Mesendoderm (in vitro differentiated cells): ENCODE measurements at regions not wholly inside any gene's neighbourhood (a gene's known extent, or its start where the extent isn't known, plus 50 kb on each side); places are given as distances from the start of the nearest gene placed in this dataset.
"Not testable (repeated sequence)": the region's sequence is repeated elsewhere in the genome, so short reads cannot be mapped to it uniquely, and the experiment has no call there.

Experiments
- DNase-seq: peaks from one replicate; pipeline ENCODE4 v3.0.0; 2013
- H2AK5ac ChIP-seq: 2 replicates; pipeline ENCODE4 v1.6.1; 2013; ENCODE audit warnings: low read length, inconsistent platforms
- H2BK120ac ChIP-seq: 2 replicates; pipeline ENCODE4 v1.6.1; 2013; ENCODE audit warnings: low read depth, mild to moderate bottlenecking, low read length, moderate library complexity, mixed read lengths
- H2BK15ac ChIP-seq: replicated peaks from 2 replicates; pipeline ENCODE4 v1.6.1; 2013; ENCODE audit warnings: low read depth, mild to moderate bottlenecking, moderate library complexity
- H2BK5ac ChIP-seq: 2 replicates; pipeline ENCODE4 v1.6.1; 2013; ENCODE audit warnings: low read length, inconsistent platforms
- H3K18ac ChIP-seq: 2 replicates; pipeline ENCODE4 v1.6.1; 2013; ENCODE audit warnings: mild to moderate bottlenecking, low read length, mixed read lengths
- H3K23ac ChIP-seq: one replicate; pipeline ENCODE4 v1.6.1; 2013; ENCODE audit warnings: low read length
- H3K27ac ChIP-seq: 2 replicates; pipeline ENCODE4 v1.5.1; 2013; ENCODE audit warnings: low read depth, mild to moderate bottlenecking, inconsistent platforms, low read length, moderate library complexity
- H3K27me3 ChIP-seq: 2 replicates; pipeline ENCODE4 v1.6.1; 2013; ENCODE audit warnings: low read length, control low read depth, mild to moderate bottlenecking, inconsistent platforms; ENCODE audit not compliant: insufficient read depth, poor library complexity
- H3K36me3 ChIP-seq: 2 replicates; pipeline ENCODE4 v1.6.1; 2013; ENCODE audit warnings: low read length, inconsistent platforms; ENCODE audit not compliant: control insufficient read depth, insufficient read depth
- H3K4ac ChIP-seq: one replicate; pipeline ENCODE4 v1.6.1; 2013; ENCODE audit warnings: low read depth, mild to moderate bottlenecking, low read length, moderate library complexity
- H3K4me1 ChIP-seq: 2 replicates; pipeline ENCODE4 v1.6.1; 2013; ENCODE audit warnings: low read depth, low read length, inconsistent platforms; ENCODE audit not compliant: control insufficient read depth
- H3K4me2 ChIP-seq: 2 replicates; pipeline ENCODE4 v1.6.1; 2013; ENCODE audit warnings: low read length
- H3K4me3 ChIP-seq: 2 replicates; pipeline ENCODE4 v1.5.1; 2013; ENCODE audit warnings: mild to moderate bottlenecking, low read length
- H3K56ac ChIP-seq: one replicate; pipeline ENCODE4 v1.6.1; 2013; ENCODE audit warnings: low read length
- H3K79me1 ChIP-seq: 2 replicates; pipeline ENCODE4 v1.6.1; 2013; ENCODE audit warnings: low read length, inconsistent platforms
- H3K79me2 ChIP-seq: 2 replicates; pipeline ENCODE4 v1.6.1; 2013; ENCODE audit warnings: mild to moderate bottlenecking, low read length; ENCODE audit not compliant: control insufficient read depth, insufficient read depth
- H3K9ac ChIP-seq: 2 replicates; pipeline ENCODE4 v1.6.1; 2013; ENCODE audit warnings: low read length, inconsistent platforms
- H4K5ac ChIP-seq: one replicate; pipeline ENCODE4 v1.6.1; 2013; ENCODE audit warnings: low read length
- H4K8ac ChIP-seq: one replicate; pipeline ENCODE4 v1.6.1; 2013; ENCODE audit warnings: low read depth, mild to moderate bottlenecking, control low read depth, low read length, moderate library complexity
- WGBS: extraction: QIAGEN DNeasy Blood & Tissue Kit; methylation state at CpG from one replicate; pipeline ENCODE4 v1.1.7; 2013; ENCODE audit warnings: low lambda C conversion rate, missing lambda C conversion rate; ENCODE audit not compliant: insufficient coverage; ENCODE audit errors: extremely low coverage; 5-methylcytosine and 5-hydroxymethylcytosine counted together

GRCh38 chr1:112110031-112110430, 120.6 kb upstream of the KCND3 start:
- Histone ChIP-seq H3K9ac (no peak overlapping the region), H3K79me2 (no peaks in the 10 kb centered on the region), H2BK5ac (no peak overlapping the region), H2AK5ac (no peak overlapping the region), H2BK120ac (no peak overlapping the region), H2BK15ac (no peak overlapping the region), H3K56ac (no peak overlapping the region), H3K4ac (no peak overlapping the region), H3K4me1 (no peaks in the 10 kb centered on the region), H3K36me3 (no peaks in the 10 kb centered on the region), H3K27ac (no peak overlapping the region), H3K4me3 (no peak overlapping the region), H4K5ac (no peak overlapping the region), H3K27me3 (no peaks in the 10 kb centered on the region), H3K79me1 (no peaks in the 10 kb centered on the region), H3K23ac (no peak overlapping the region), H3K18ac (no peak overlapping the region), H4K8ac (no peak overlapping the region), H3K4me2 (no peak overlapping the region)
- WGBS, result no CpG with 5 or more reads among the region's 3 CpGs
- no peak for DNase-seq

- H3K4ac ChIP-seq, result no peak overlapping the region
- no peak for DNase-seq
- no peak overlapping the region for H3K4me3 ChIP-seq
- no peak overlapping the region for H2BK120ac ChIP-seq
- H4K8ac ChIP-seq, result no peak overlapping the region
- H2BK5ac ChIP-seq, result no peak overlapping the region
- no peak overlapping the region for H4K5ac ChIP-seq
- no peak overlapping the region for H3K56ac ChIP-seq
- WGBS, result no CpG with 5 or more reads among the region's 1 CpG
- H3K27ac ChIP-seq, result no peak overlapping the region
- H3K4me1 ChIP-seq, result no peaks in the 10 kb centered on the region
- no peaks in the 10 kb centered on the region for H3K36me3 ChIP-seq
- H3K27me3 ChIP-seq, result no peaks in the 10 kb centered on the region
- H3K4me2 ChIP-seq, result no peak overlapping the region
- no peaks in the 10 kb centered on the region for H3K79me2 ChIP-seq
- no peak overlapping the region for H2AK5ac ChIP-seq
- no peaks in the 10 kb centered on the region for H3K79me1 ChIP-seq
- no peak overlapping the region for H2BK15ac ChIP-seq
- no peak overlapping the region for H3K23ac ChIP-seq
- no peak overlapping the region for H3K9ac ChIP-seq
- no peak overlapping the region for H3K18ac ChIP-seq
Measured at GRCh38 chr1:112111734-112112133, 122.3 kb upstream of the KCND3 start.

DNA sequence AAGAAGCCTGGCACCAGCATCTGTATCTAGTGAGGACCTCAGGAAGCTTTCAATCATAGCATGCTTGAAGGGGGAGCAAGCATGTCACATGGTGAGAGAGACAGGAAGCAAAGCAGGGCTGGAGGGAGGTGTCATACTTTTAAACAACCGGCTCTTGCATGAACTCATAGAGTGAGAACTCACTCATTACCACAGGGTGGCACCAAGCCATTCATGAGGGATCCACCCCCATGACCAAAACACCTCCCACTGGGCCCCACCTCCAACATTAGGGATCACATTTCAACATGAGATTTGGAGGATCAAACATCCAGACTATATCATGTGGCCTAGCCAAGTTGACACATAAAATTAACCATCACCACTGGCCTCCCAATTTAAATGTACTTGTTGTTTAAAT, 125.1 kb upstream of the KCND3 start:
- no peak overlapping the region for H2BK15ac ChIP-seq
- no peak overlapping the region for H3K4me2 ChIP-seq
- H3K4me1 ChIP-seq, result no peaks in the 10 kb centered on the region
- H3K18ac ChIP-seq, result no peak overlapping the region
- H2AK5ac ChIP-seq, result no peak overlapping the region
- no peak overlapping the region for H3K56ac ChIP-seq
- H3K9ac ChIP-seq, result no peak overlapping the region
- no peak overlapping the region for H2BK120ac ChIP-seq
- peak; percentile 45 for DNase-seq
- no peak overlapping the region for H4K8ac ChIP-seq
- no peak overlapping the region for H3K4me3 ChIP-seq
- H3K79me1 ChIP-seq, result no peaks in the 10 kb centered on the region
- no CpG with 5 or more reads among the region's 1 CpG for WGBS
- no peak overlapping the region for H3K23ac ChIP-seq
- H3K4ac ChIP-seq, result no peak overlapping the region
- no peak overlapping the region for H4K5ac ChIP-seq
- H3K27ac ChIP-seq, result no peak overlapping the region
- H3K79me2 ChIP-seq, result no peaks in the 10 kb centered on the region
- H2BK5ac ChIP-seq, result no peak overlapping the region
- no peaks in the 10 kb centered on the region for H3K36me3 ChIP-seq
- H3K27me3 ChIP-seq, result no peaks in the 10 kb centered on the region

GRCh38 chr1:112126598-112126997, 137.1 kb upstream of the KCND3 start:
- no peak overlapping the region for H2BK5ac ChIP-seq
- H3K79me2 ChIP-seq, result no peaks in the 10 kb centered on the region
- H3K27ac ChIP-seq, result no peak overlapping the region
- H2AK5ac ChIP-seq, result no peak overlapping the region
- no peaks in the 10 kb centered on the region for H3K27me3 ChIP-seq
- H3K4me2 ChIP-seq, result no peak overlapping the region
- H4K8ac ChIP-seq, result no peak overlapping the region
- H3K4ac ChIP-seq, result no peak overlapping the region
- no CpG with 5 or more reads among the region's 2 CpGs for WGBS
- no peaks in the 10 kb centered on the region for H3K36me3 ChIP-seq
- H2BK120ac ChIP-seq, result no peak overlapping the region
- no peak overlapping the region for H3K4me3 ChIP-seq
- no peak for DNase-seq
- no peak overlapping the region for H3K18ac ChIP-seq
- no peak overlapping the region for H3K9ac ChIP-seq
- no peak overlapping the region for H4K5ac ChIP-seq
- no peak overlapping the region for H2BK15ac ChIP-seq
- no peaks in the 10 kb centered on the region for H3K79me1 ChIP-seq
- H3K23ac ChIP-seq, result no peak overlapping the region
- H3K56ac ChIP-seq, result no peak overlapping the region
- H3K4me1 ChIP-seq, result no peaks in the 10 kb centered on the region

- not testable (repeated sequence) for H3K9ac ChIP-seq, H2BK15ac ChIP-seq, H2AK5ac ChIP-seq, H2BK120ac ChIP-seq, H3K36me3 ChIP-seq, H3K23ac ChIP-seq, H2BK5ac ChIP-seq, H4K5ac ChIP-seq, H3K56ac ChIP-seq, H3K27ac ChIP-seq, H3K4ac ChIP-seq, DNase-seq, H3K27me3 ChIP-seq, H3K4me1 ChIP-seq, H4K8ac ChIP-seq, H3K4me2 ChIP-seq, H3K18ac ChIP-seq, H3K79me2 ChIP-seq, H3K79me1 ChIP-seq, H3K4me3 ChIP-seq
- WGBS, result no CpG with 5 or more reads among the region's 2 CpGs
Measured at GRCh38 chr1:112127606-112128005, 138.1 kb upstream of the KCND3 start.

DNA sequence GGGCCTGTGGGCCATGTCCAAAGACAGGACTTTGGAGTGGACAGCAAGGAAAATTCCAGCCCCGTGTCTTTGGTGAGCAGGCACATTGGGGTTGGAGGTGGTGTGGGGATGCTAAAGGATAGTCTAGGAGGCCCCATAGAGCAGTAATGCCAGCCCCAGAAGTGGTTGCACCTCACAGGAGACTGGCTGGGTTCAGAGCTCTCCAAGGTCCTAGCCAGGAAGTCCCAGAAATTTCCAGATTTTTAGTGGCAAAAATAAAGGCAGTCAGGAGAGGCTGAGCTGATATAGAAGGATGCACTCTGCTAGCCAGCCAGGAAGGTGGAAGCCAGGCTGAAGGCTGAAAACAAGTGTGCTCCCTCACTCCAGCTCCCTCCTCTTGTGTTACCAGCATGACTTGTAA, 144.0 kb upstream of the KCND3 start:
- Histone ChIP-seq H3K4ac (no peak overlapping the region), H4K5ac (no peak overlapping the region), H3K4me1 (no peaks in the 10 kb centered on the region), H2BK120ac (no peak overlapping the region), H3K56ac (no peak overlapping the region), H3K9ac (no peak overlapping the region), H3K79me2 (no peaks in the 10 kb centered on the region), H3K27ac (no peak overlapping the region), H2BK5ac (no peak overlapping the region), H3K18ac (no peak overlapping the region), H3K27me3 (no peaks in the 10 kb centered on the region), H3K4me2 (no peak overlapping the region), H3K4me3 (no peak overlapping the region), H3K36me3 (no peaks in the 10 kb centered on the region), H3K79me1 (no peaks in the 10 kb centered on the region), H2AK5ac (no peak overlapping the region), H2BK15ac (no peak overlapping the region), H4K8ac (no peak overlapping the region), H3K23ac (no peak overlapping the region)
- DNase-seq, result no peak
- no CpG with 5 or more reads among the region's 1 CpG for WGBS
